AG10803 (cell line): ENCODE measurements at regions not wholly inside any gene's neighbourhood (a gene's known extent, or its start where the extent isn't known, plus 50 kb on each side); places are given as distances from the start of the nearest gene placed in this dataset.

Experiments
- DNase-seq: peaks from one replicate; pipeline ENCODE4 v3.0.0; 2010; ENCODE audit warnings: low read depth
- H3K4me3 ChIP-seq: 2 replicates; pipeline ENCODE4 v1.5.1; 2011; ENCODE audit warnings: mild to moderate bottlenecking, low read length, control low read depth
- TF ChIP-seq, protein P1 (sequence below): conservative IDR thresholded peaks from 2 replicates; pipeline ENCODE4 v1.5.1; 2011; ENCODE audit warnings: mild to moderate bottlenecking, low read length, control low read depth, inconsistent platforms

- H3K4me3 ChIP-seq = no peak overlapping the region
- TF ChIP-seq, protein P1, sequence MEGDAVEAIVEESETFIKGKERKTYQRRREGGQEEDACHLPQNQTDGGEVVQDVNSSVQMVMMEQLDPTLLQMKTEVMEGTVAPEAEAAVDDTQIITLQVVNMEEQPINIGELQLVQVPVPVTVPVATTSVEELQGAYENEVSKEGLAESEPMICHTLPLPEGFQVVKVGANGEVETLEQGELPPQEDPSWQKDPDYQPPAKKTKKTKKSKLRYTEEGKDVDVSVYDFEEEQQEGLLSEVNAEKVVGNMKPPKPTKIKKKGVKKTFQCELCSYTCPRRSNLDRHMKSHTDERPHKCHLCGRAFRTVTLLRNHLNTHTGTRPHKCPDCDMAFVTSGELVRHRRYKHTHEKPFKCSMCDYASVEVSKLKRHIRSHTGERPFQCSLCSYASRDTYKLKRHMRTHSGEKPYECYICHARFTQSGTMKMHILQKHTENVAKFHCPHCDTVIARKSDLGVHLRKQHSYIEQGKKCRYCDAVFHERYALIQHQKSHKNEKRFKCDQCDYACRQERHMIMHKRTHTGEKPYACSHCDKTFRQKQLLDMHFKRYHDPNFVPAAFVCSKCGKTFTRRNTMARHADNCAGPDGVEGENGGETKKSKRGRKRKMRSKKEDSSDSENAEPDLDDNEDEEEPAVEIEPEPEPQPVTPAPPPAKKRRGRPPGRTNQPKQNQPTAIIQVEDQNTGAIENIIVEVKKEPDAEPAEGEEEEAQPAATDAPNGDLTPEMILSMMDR = no peak
- DNase-seq = no peak
Measured at GRCh38 chr7:155931396-155932085, 119.3 kb upstream of the SHH start.

DNA sequence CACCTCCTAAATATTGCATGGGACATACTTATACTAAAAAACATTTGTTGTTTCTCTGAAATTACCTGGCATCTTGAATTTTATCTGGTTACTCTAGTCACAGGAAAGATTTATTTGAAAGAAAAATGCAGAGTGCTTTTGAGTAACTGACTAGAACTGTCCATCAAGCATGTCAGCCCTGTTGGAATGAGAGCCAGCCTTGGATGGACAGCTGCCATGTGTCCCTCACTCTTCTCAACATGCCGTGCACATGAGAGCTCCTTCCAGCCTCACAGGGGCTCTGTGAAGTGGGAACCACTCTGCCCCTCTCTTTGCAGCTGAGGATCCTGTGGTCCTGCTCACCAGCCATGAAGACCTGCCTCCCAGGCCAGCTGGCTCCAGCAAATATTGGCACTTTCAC is 118.3 kb upstream of the SHH start:
- TF ChIP-seq, protein P1 = no peak
- no peak overlapping the region for H3K4me3 ChIP-seq
- DNase-seq = no peak

GRCh38 chr7:155930061-155930460 is 117.8 kb upstream of the SHH start:
- H3K4me3 ChIP-seq = no peak overlapping the region
- TF ChIP-seq, protein P1 = no peak

DNA sequence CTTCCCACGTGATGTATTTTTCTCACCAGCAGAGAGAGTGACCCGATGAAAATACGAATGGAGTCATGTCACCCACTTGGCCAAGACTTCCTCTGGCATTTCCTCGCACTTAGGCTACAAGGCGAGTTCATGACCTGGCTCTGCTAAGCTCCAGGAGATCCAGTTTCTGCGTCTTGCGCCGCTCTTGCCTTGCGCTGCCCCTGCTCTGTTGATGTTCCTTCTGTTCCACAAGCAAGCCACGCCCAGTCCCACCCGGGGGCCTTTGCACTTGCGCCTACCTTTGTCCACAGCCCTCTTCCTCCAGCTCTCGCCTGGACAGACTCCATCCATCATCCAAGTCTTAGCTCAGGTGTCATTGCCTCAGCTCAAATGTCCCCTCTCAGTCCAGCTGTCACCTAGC is 116.3 kb upstream of the SHH start:
- no peak overlapping the region for H3K4me3 ChIP-seq
- DNase-seq = no peak
- TF ChIP-seq, protein P1 = no peak

More at GRCh38 chr7:155930061-155930460, 117.8 kb upstream of the SHH start:
- DNase-seq = no peak

DNA sequence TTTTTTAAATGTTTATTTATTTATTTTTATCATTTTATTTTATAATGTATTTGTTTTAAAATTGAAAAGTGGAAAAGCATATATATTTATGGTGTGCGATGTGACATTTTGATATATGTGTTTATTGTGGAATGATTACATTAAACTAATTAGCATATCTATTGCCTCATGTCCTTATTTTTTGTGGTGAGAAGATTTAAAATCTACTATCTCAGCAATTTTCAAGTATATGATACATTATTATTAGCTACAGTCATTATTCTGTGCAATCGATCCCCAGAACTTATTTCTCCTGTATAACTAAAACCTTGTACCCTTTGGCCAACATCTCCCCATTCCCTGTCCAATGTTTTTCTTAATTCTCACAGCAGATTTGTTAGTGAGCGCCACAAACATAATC is 115.6 kb upstream of the SHH start:
- TF ChIP-seq, protein P1 = no peak
- no peak for DNase-seq
- H3K4me3 ChIP-seq = no peak overlapping the region

DNA sequence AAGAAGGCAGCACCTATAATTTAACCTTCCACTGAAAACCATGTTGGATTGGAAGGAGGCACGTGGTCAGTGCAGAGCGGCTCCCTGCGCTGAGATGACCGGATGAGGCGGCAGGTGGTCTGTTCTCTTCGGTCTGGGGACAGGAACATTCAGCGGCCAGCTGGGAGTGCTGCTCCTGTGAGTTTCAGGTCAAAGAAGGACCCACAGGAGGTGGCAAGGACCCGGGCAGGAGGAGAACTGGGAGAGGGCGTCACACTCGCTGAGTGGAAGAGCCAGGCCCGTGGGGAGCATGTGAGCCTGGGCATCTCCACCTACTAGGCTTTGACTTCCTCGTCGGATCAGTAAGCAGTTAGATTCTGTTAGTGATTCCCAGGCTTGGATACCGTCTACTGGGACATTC is 113.4 kb upstream of the SHH start:
- no peak for DNase-seq
- TF ChIP-seq, protein P1 = no peak
- H3K4me3 ChIP-seq = no peak overlapping the region

- TF ChIP-seq, protein P1 = no peak
- DNase-seq = no peak
- H3K4me3 ChIP-seq = no peak overlapping the region
Measured at GRCh38 chr7:155922067-155922816, 110.0 kb upstream of the SHH start.
